Activated T-cell treated with anti-CD3 and anti-CD28 coated beads, Interleukin-2, amount 50 U/mL, for 4 hours (primary cell): ENCODE measurements at regions not wholly inside any gene's neighbourhood (a gene's known extent, or its start where the extent isn't known, plus 50 kb on each side); places are given as distances from the start of the nearest gene placed in this dataset.

ENCODE experiments used
- ATAC-seq, 2 donors: fragments of 200-7000 bp; cut with Tn5 transposase; one replicate each; pipeline ENCODE4 v1.10.0; 2021
- DNase-seq: peaks from one replicate; pipeline ENCODE4 v3.0.0-alpha.2; 2020
- H3K27me3 Mint-ChIP-seq: one replicate; pipeline ENCODE4 v1.8.0; 2021; ENCODE audit warnings: low read depth, mixed read lengths
- H3K36me3 Mint-ChIP-seq: one replicate; pipeline ENCODE4 v1.8.0; 2022; ENCODE audit warnings: mixed read lengths; ENCODE audit not compliant: insufficient read depth
- H3K4me1 Mint-ChIP-seq: one replicate; pipeline ENCODE4 v1.8.0; 2021; ENCODE audit warnings: low read depth, mixed read lengths
- H3K4me3 Mint-ChIP-seq: one replicate; pipeline ENCODE4 v1.8.0; 2021; ENCODE audit warnings: mild to moderate bottlenecking, moderate library complexity, mixed read lengths
- H3K9me3 Mint-ChIP-seq: one replicate; pipeline ENCODE4 v1.8.0; 2021; ENCODE audit warnings: mixed read lengths

DNA sequence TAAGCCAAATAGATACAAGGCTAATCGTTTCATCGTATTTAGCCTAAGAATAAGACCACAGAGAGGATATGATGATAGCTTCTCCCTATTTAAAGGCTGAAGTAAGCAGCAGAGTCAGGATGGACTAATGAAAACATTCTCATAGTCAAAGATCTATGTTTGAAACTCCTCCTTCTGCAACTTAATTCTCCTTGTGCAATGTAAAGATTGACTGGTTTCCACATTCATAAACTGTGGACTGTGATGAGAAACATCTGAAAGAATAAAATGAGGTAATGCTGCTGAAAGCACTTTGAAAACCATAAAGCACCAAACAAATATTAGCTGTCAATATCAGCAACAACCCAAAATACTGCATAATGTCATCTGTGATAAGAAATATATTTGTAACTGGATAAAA lies 361.9 kb downstream of the CSNK1G3 start:
- H3K4me1 Mint-ChIP-seq: no peaks in the 10 kb centered on the region
- H3K4me3 Mint-ChIP-seq: no peak overlapping the region
- H3K27me3 Mint-ChIP-seq: no peaks in the 10 kb centered on the region
- DNase-seq (no peak), ATAC-seq (no peak)
- H3K9me3 Mint-ChIP-seq: no peaks in the 10 kb centered on the region
- H3K36me3 Mint-ChIP-seq: no peaks in the 10 kb centered on the region

GRCh38 chr5:123871373-123871772 lies 359.4 kb downstream of the CSNK1G3 start:
- peaks cover 5% of the 10 kb centered on the region for H3K9me3 Mint-ChIP-seq
- H3K27me3 Mint-ChIP-seq: no peaks in the 10 kb centered on the region
- H3K4me1 Mint-ChIP-seq: no peaks in the 10 kb centered on the region
- H3K36me3 Mint-ChIP-seq: no peaks in the 10 kb centered on the region
- no peak overlapping the region for H3K4me3 Mint-ChIP-seq
- DNase-seq (no peak), ATAC-seq (no peak)

DNA sequence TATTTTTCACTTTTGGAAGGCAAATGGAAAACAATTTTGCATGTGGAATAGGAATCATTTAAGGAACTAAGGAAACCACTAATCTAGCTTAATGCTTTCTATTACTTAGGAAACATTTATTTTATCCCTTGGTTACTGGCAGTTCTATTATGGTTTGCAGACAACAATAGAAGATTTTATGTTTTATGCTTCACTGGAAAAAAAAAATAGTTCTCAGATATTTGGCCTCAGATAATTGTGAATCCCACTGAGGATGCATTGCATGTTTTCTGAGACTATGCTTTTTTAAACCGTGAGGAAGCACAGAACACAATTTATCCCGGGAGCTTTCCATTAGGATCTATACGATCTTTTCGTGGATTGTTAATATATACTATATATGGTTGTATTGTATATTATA lies 356.9 kb downstream of the CSNK1G3 start:
- H3K9me3 Mint-ChIP-seq: peaks cover 5% of the 10 kb centered on the region
- no peaks in the 10 kb centered on the region for H3K4me1 Mint-ChIP-seq
- no peaks in the 10 kb centered on the region for H3K27me3 Mint-ChIP-seq
- no peak overlapping the region for H3K4me3 Mint-ChIP-seq
- no peak for ATAC-seq
- DNase-seq: no peak
- H3K36me3 Mint-ChIP-seq: no peaks in the 10 kb centered on the region

GRCh38 chr5:123868267-123868666 lies 356.3 kb downstream of the CSNK1G3 start:
- Mint-ChIP-seq H3K27me3 (no peaks in the 10 kb centered on the region), H3K36me3 (no peaks in the 10 kb centered on the region), H3K4me3 (no peak overlapping the region), H3K9me3 (peaks cover 5% of the 10 kb centered on the region), H3K4me1 (no peaks in the 10 kb centered on the region)
- DNase-seq: no peak
- no peak for ATAC-seq

DNA sequence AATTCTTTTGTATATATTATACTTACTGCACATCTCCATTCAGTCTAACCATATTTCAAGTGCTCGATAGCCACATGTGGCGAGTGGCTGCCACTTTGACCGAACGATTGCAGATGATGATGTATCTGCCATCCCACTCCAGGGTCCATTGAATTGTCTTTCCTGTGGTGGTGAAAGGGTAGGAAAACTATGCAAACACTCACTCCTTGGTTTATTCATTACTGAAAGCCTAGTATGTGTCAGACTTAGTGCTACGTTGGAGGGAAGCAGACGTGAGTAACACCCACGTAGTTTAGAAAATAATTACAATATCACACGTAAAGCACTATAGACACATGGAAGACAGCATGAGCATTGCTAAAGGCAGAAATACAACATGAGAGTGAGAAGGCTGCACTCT lies 353.7 kb downstream of the CSNK1G3 start:
- H3K4me1 Mint-ChIP-seq: no peaks in the 10 kb centered on the region
- no peak for DNase-seq
- H3K9me3 Mint-ChIP-seq: peaks cover 5% of the 10 kb centered on the region

DNA sequence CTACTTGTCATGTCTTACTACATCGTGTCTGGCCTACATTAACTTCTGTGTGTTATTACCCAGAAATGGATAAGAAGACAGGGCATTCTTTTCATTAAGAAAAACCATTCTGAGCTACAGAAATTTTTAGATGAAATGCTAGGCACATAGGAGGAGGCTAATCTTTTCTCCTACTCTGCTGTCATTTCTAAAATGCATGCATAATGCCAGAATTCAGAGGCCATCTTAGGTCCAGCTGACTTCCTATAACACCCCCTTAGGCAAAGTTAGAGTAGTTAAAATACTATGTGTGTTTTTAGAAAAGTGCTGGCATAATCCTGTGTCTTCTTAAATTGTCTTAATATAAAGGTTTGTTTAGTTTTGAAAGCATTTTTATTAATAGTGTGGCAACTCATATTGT lies 352.6 kb downstream of the CSNK1G3 start:
- H3K9me3 Mint-ChIP-seq: peaks cover 5% of the 10 kb centered on the region
- H3K4me1 Mint-ChIP-seq: no peaks in the 10 kb centered on the region
- DNase-seq (no peak), ATAC-seq (no peak)
- no peaks in the 10 kb centered on the region for H3K27me3 Mint-ChIP-seq
- H3K36me3 Mint-ChIP-seq: no peaks in the 10 kb centered on the region
- no peak overlapping the region for H3K4me3 Mint-ChIP-seq

More for the DNA sequence above, 353.7 kb downstream of the CSNK1G3 start:
- no peak overlapping the region for H3K4me3 Mint-ChIP-seq
- H3K27me3 Mint-ChIP-seq: no peaks in the 10 kb centered on the region
- H3K36me3 Mint-ChIP-seq: no peaks in the 10 kb centered on the region
- ATAC-seq: no peak

DNA sequence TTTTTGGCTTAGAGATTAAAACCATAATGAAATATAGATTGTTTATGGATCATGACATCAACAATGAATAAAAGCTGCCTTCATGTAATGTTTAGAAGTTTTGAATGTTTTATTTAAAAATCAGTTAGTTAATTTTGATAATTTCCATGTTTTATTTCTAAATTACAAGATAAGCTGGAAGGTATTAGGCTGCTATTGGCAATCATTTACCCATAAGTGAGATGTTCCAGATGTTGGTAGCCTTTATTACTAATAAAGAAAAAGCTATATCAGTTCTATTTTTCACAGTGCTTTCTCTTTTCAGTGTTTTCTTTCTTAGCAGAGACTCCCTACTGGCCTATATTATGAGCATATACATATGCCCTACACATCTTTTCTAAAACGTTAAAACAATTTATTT lies 347.0 kb downstream of the CSNK1G3 start:
- Mint-ChIP-seq H3K4me1 (no peaks in the 10 kb centered on the region), H3K36me3 (no peaks in the 10 kb centered on the region), H3K9me3 (no peaks in the 10 kb centered on the region), H3K27me3 (no peaks in the 10 kb centered on the region), H3K4me3 (no peak overlapping the region)
- no peak for ATAC-seq
- DNase-seq: no peak

DNA sequence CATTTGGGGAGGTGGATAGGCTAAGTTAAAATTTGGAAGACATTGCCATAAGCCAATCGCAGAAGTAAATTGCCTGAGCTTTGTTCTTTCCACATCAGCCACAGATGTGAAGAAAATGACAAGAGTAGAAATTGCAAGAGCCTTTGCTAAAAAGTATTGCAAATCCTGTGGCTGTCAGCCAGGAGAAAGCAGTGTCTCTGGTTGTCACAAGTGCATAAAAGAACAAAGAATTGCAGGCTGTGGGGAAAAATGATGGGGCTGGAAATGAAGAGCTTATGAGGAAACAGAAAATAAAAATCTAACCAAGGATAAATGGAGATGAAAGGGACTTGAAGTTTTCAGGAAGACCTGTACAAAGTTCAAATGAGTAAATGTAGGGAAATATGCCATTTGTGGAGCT lies 344.8 kb downstream of the CSNK1G3 start:
- Mint-ChIP-seq H3K36me3 (no peaks in the 10 kb centered on the region), H3K27me3 (no peaks in the 10 kb centered on the region), H3K9me3 (peaks cover 4% of the 10 kb centered on the region), H3K4me3 (no peak overlapping the region), H3K4me1 (no peaks in the 10 kb centered on the region)
- ATAC-seq (no peak), DNase-seq (no peak)

- DNase-seq (no peak), ATAC-seq (no peak)
- no peaks in the 10 kb centered on the region for H3K4me1 Mint-ChIP-seq
- H3K27me3 Mint-ChIP-seq: no peaks in the 10 kb centered on the region
- peaks cover 11% of the 10 kb centered on the region for H3K9me3 Mint-ChIP-seq
- peaks cover 2% of the 10 kb centered on the region for H3K36me3 Mint-ChIP-seq
- no peak overlapping the region for H3K4me3 Mint-ChIP-seq
These were observed 343.6 kb downstream of the CSNK1G3 start for GRCh38 chr5:123855609-123856008.

DNA sequence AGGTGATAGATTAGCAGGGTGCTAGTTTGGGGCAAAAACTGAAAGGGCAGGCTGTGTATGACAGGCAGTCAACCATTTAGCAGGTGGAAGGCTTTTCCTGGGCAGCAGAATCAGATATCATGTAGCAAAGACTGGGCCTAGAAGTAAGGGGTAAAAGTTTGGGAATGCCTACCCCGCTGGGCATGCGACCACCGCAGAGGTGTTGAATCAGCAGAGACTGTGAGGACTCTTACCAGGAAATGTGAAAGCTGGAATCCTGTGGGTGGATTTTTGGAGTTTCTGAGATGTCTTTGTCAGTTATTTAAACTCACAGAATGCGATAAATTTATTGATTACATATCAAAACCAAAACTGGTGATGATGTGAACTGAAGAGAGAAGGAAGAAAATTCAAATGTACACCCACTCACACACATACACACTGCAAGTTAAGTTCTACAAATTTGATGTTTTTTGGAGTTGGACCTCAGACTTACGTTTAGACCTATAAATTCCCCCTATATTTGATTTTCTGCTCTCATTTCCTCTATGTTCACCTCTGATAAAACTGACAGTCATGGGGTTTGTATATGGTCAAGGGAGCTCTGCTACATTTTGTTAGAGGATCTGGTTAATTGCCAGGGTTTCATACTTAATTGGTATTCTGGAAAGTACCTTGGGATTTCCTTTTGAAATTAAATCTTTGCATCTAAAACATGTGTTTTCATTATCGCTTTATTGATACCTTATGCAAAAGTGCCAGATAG lies 333.6 kb downstream of the CSNK1G3 start:
- ATAC-seq: no peak
- H3K9me3 Mint-ChIP-seq: peaks cover 10% of the 10 kb centered on the region
- no peak for DNase-seq
- no peaks in the 10 kb centered on the region for H3K4me1 Mint-ChIP-seq
- H3K4me3 Mint-ChIP-seq: no peak overlapping the region
- no peaks in the 10 kb centered on the region for H3K36me3 Mint-ChIP-seq
- H3K27me3 Mint-ChIP-seq: no peaks in the 10 kb centered on the region

- no peak overlapping the region for H3K4me3 Mint-ChIP-seq
- H3K9me3 Mint-ChIP-seq: peaks cover 7% of the 10 kb centered on the region
- ATAC-seq (no peak), DNase-seq (no peak)
- no peaks in the 10 kb centered on the region for H3K27me3 Mint-ChIP-seq
- H3K36me3 Mint-ChIP-seq: no peaks in the 10 kb centered on the region
- no peaks in the 10 kb centered on the region for H3K4me1 Mint-ChIP-seq
These were observed 332.9 kb downstream of the CSNK1G3 start for GRCh38 chr5:123844873-123845272.

GRCh38 chr5:123835421-123835820 lies 323.4 kb downstream of the CSNK1G3 start:
- no peaks in the 10 kb centered on the region for H3K36me3 Mint-ChIP-seq
- ATAC-seq: no peak
- no peaks in the 10 kb centered on the region for H3K27me3 Mint-ChIP-seq
- no peaks in the 10 kb centered on the region for H3K4me1 Mint-ChIP-seq
- peaks cover 7% of the 10 kb centered on the region for H3K9me3 Mint-ChIP-seq
- no peak for DNase-seq
- no peak overlapping the region for H3K4me3 Mint-ChIP-seq

DNA sequence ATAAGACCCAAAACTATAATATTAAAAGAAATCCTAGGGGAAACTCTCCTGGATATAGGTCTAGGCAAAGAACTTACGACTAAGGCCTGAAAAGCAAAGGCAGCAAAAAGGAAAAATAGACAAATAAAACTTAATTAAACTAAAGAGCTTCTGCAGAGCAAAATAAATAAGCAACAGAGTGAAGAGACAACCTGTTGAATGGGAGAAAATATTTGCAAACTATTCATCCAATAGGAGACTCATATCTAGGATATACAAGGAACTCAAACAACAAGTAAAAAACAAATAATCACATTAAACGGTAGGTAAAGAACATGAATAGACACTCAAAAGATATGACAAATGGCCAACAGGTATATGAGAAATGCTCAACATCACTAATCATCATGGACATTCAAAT lies 318.6 kb downstream of the CSNK1G3 start:
- H3K36me3 Mint-ChIP-seq: no peaks in the 10 kb centered on the region
- no peak overlapping the region for H3K4me3 Mint-ChIP-seq
- no peak for DNase-seq
- no peaks in the 10 kb centered on the region for H3K4me1 Mint-ChIP-seq
- no peak for ATAC-seq
- H3K27me3 Mint-ChIP-seq: no peaks in the 10 kb centered on the region
- H3K9me3 Mint-ChIP-seq: peaks cover 9% of the 10 kb centered on the region

DNA sequence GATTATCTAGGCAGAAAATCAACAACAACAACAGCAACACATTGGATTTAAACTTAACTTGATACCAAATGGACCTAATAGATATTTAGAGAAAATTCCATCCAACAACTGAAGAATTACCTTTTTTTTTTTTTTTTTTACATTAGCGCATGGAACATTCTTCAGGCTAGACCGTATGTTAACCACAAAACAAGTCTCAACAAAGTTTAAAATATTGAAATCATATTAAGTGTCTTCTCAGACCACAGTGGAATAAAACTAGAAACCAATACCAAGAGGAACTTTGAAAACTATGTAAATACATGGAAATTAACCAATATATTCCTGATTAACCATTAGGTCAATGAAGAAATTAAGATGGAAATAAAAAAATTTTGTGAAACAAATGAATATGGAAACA lies 315.8 kb downstream of the CSNK1G3 start:
- no peaks in the 10 kb centered on the region for H3K36me3 Mint-ChIP-seq

GRCh38 chr5:123819833-123820232 lies 307.9 kb downstream of the CSNK1G3 start:
- no peak for ATAC-seq
- Mint-ChIP-seq H3K27me3 (no peaks in the 10 kb centered on the region), H3K4me1 (no peaks in the 10 kb centered on the region), H3K36me3 (no peaks in the 10 kb centered on the region), H3K4me3 (no peak overlapping the region), H3K9me3 (peaks cover 5% of the 10 kb centered on the region)
- no peak for DNase-seq

More for the DNA sequence above, 315.8 kb downstream of the CSNK1G3 start:
- no peaks in the 10 kb centered on the region for H3K27me3 Mint-ChIP-seq
- H3K4me3 Mint-ChIP-seq: no peak overlapping the region
- peaks cover 9% of the 10 kb centered on the region for H3K9me3 Mint-ChIP-seq
- DNase-seq (no peak), ATAC-seq (no peak)
- no peaks in the 10 kb centered on the region for H3K4me1 Mint-ChIP-seq
